GM23248 (cell line): ENCODE measurements at regions not wholly inside any gene's neighbourhood (a gene's known extent, or its start where the extent isn't known, plus 50 kb on each side); places are given as distances from the start of the nearest gene placed in this dataset. TPM values are rescaled to one million over a fixed set of nuclear protein-coding genes. Genes with fewer than 3 reads are reported as not detected.
A peak's percentile ranks its signal among the peaks of the same experiment; 100 is the strongest.

Experiments
- DNase-seq: peaks from one replicate; pipeline ENCODE4 v3.0.0-alpha.2; 2015
- H2AFZ ChIP-seq: fragments of 200-600 bp; sonication (generic); 2 replicates; pipeline ENCODE4 v1.6.1; 2016; ENCODE audit warnings: antibody characterized with exemption
- H3F3A ChIP-seq: fragments of 200-600 bp; sonication (generic); 2 replicates; pipeline ENCODE4 v1.6.1; 2016; ENCODE audit warnings: mild to moderate bottlenecking, antibody characterized with exemption, mixed run types; ENCODE audit not compliant: insufficient read depth
- H3K27ac ChIP-seq: fragments of 200-600 bp; sonication (generic); 2 replicates; pipeline ENCODE4 v1.5.1; 2016; ENCODE audit warnings: mild to moderate bottlenecking
- H3K27me3 ChIP-seq: fragments of 200-600 bp; sonication (generic); replicated peaks from 2 replicates; pipeline ENCODE4 v1.6.1; 2016; ENCODE audit warnings: mild to moderate bottlenecking; ENCODE audit not compliant: insufficient read depth
- H3K36me3 ChIP-seq: fragments of 200-600 bp; sonication (generic); 2 replicates; pipeline ENCODE4 v1.6.1; 2016; ENCODE audit warnings: low read depth, mild to moderate bottlenecking
- H3K4me1 ChIP-seq: fragments of 200-600 bp; sonication (generic); 2 replicates; pipeline ENCODE4 v1.6.1; 2016; ENCODE audit warnings: mild to moderate bottlenecking; ENCODE audit not compliant: insufficient read depth
- H3K4me2 ChIP-seq: fragments of 200-600 bp; sonication (generic); one replicate; pipeline ENCODE4 v1.6.1; 2016; ENCODE audit warnings: mild to moderate bottlenecking; ENCODE audit not compliant: unreplicated experiment
- H3K4me3 ChIP-seq: fragments of 200-600 bp; sonication (generic); 2 replicates; pipeline ENCODE4 v1.5.1; 2016; ENCODE audit warnings: mild to moderate bottlenecking
- H3K79me2 ChIP-seq: fragments of 200-600 bp; sonication (generic); 2 replicates; pipeline ENCODE4 v1.6.1; 2016; ENCODE audit warnings: mild to moderate bottlenecking; ENCODE audit not compliant: insufficient read depth
- H3K9ac ChIP-seq: fragments of 200-600 bp; sonication (generic); 2 replicates; pipeline ENCODE4 v1.6.1; 2016; ENCODE audit warnings: mild to moderate bottlenecking
- H3K9me2 ChIP-seq: fragments of 200-600 bp; sonication (generic); 2 replicates; pipeline ENCODE4 v1.6.1; 2016; ENCODE audit warnings: mixed run types, mild to moderate bottlenecking, moderate library complexity; ENCODE audit not compliant: insufficient read depth
- H3K9me3 ChIP-seq: fragments of 200-600 bp; sonication (generic); one replicate; pipeline ENCODE4 v1.6.1; 2017; ENCODE audit warnings: low read depth
- H4K20me1 ChIP-seq: fragments of 200-600 bp; sonication (generic); 2 replicates; pipeline ENCODE4 v1.6.0; 2016; ENCODE audit not compliant: insufficient read depth
- EZH2 ChIP-seq: fragments of 200-600 bp; sonication (generic); IDR thresholded peaks from 2 replicates; pipeline ENCODE4 v1.6.1; 2018; ENCODE audit warnings: antibody characterized with exemption, mild to moderate bottlenecking; ENCODE audit not compliant: insufficient read depth, poor library complexity, severe bottlenecking
- EZH2phosphoT487 ChIP-seq: fragments of 200-600 bp; sonication (generic); IDR thresholded peaks from 2 replicates; pipeline ENCODE4 v1.6.1; 2018; ENCODE audit warnings: antibody characterized with exemption, moderate library complexity, mild to moderate bottlenecking, low read depth; ENCODE audit not compliant: insufficient read depth
- WGBS, 2 experiments: methylation state at CpG; one replicate each; pipeline ENCODE4 v1.1.6; 2015 to 2017; ENCODE audit warnings: low lambda C conversion rate in 2 of 2, low coverage in 1 of 2; ENCODE audit errors: missing lambda C conversion rate in 2 of 2; 5-methylcytosine and 5-hydroxymethylcytosine counted together
- in situ Hi-C: fragments of 300-500 bp; cut with MboI; formaldehyde crosslinking; loops from 2 replicates; pipeline ENCODE4 v1.15.0; 2020
- small RNA-seq: library from RNA; depleted of rRNA; stranded (forward); fragments of <200 nt; gene quantifications from one replicate; pipeline ENCODE3, GENCODE V24; 2014; ENCODE audit warnings: low read depth, low replicate concordance

DNA sequence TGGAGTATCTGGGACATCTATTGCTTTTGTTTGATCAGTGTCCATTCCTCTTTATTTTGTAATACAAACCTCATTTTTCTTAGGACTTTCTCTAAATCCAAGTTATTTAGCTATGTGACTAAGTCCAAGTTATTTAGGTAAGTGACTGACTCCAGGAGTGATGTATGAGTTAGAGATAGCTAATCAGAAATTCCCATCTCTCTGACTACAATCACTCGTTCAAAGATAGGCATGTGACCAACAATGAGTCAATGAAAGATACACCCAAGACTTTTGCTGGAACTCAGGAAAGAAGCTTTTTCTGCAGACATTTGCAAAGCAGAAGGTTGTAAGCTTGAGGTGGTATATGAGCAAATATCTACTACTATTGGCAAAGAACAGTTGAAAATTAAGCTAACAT is 72.5 kb upstream of the KCNIP4 start:
- no peak overlapping the region for H3K4me2 ChIP-seq
- H3K4me1 ChIP-seq = peaks cover 6% of the 10 kb centered on the region
- no peaks in the 10 kb centered on the region for H3K9me3 ChIP-seq
- no peak for DNase-seq
- TF ChIP-seq EZH2phosphoT487 (no peak), EZH2 (no peak)
- no peak overlapping the region for H3K27ac ChIP-seq
- no peaks in the 10 kb centered on the region for H3K36me3 ChIP-seq
- no peaks in the 10 kb centered on the region for H3K9me2 ChIP-seq
- H3F3A ChIP-seq = no peaks in the 10 kb centered on the region
- no peak overlapping the region for H3K4me3 ChIP-seq
- H4K20me1 ChIP-seq = no peaks in the 10 kb centered on the region
- H3K79me2 ChIP-seq = no peaks in the 10 kb centered on the region
- H3K9ac ChIP-seq = no peak overlapping the region
- in situ Hi-C loops = no loop called here
- H2AFZ ChIP-seq = no peak overlapping the region
- H3K27me3 ChIP-seq = no peaks in the 10 kb centered on the region
- 21 to 26% methylated on average over 1 of the region's 1 CpG for WGBS, 2 experiments

DNA sequence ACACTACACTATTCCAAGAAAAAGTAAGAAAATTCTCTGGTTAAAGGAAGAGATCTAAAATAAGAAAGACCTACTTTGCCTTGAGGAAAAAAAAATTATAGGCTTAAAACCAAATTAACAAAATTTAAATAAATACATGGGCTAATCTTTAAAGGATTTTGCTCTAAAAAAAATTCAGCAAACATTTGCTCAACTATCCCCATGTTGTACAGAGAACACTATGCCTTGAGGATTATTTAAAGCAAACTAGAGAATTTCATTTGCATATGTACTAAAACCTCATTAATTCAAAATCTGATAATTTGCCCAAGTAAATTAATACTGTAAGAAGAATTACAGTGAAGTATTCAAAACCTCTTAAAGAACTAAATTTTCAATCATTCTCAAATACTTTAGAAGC is 71.6 kb upstream of the KCNIP4 start:
- in situ Hi-C loops = no loop called here
- no peaks in the 10 kb centered on the region for H3K36me3 ChIP-seq
- H3F3A ChIP-seq = 0 out of 2 replicates have a peak, but pooled peaks cover under 1% of the 10 kb centered on the region
- H3K9ac ChIP-seq = no peak overlapping the region
- H3K9me2 ChIP-seq = no peaks in the 10 kb centered on the region
- no peak for DNase-seq
- TF ChIP-seq EZH2phosphoT487 = no peak
- no peak for TF ChIP-seq EZH2
- H3K4me3 ChIP-seq = no peak overlapping the region
- no peaks in the 10 kb centered on the region for H3K9me3 ChIP-seq
- no peaks in the 10 kb centered on the region for H4K20me1 ChIP-seq
- no peak overlapping the region for H2AFZ ChIP-seq
- no peak overlapping the region for H3K27ac ChIP-seq
- H3K4me1 ChIP-seq = peaks cover 7% of the 10 kb centered on the region
- H3K27me3 ChIP-seq = no peaks in the 10 kb centered on the region
- H3K4me2 ChIP-seq = peak overlapping the region; percentile 21
- no peaks in the 10 kb centered on the region for H3K79me2 ChIP-seq

DNA sequence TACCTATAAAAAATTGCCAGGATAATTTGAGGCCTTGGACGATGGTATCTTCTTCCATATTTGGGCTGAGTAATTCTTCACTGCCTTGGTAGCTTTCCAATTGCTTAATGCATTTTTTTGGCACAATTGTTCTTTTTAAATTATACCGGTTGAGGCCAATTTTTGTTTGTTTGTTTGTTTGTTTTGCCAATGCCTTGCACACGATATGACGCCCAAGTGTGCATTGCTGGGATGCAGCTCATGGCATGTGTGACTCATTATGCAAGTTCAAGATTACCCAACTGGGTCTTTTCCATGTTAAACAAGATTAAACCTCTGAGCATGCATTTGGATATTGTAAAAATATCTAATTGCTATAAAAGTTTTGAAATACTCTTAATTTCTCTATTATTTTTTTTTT is 71.1 kb upstream of the KCNIP4 start:
- 37 to 42% methylated on average over 4 of the region's 4 CpGs for WGBS, 2 experiments
- Histone ChIP-seq H3K4me2 (peak overlapping the region; percentile 21), H3F3A (peaks cover 5% of the 10 kb centered on the region; the same call in 1 of the 2 replicates), H3K4me1 (peaks cover 11% of the 10 kb centered on the region), H3K9ac (no peak overlapping the region), H4K20me1 (no peaks in the 10 kb centered on the region), H3K9me2 (no peaks in the 10 kb centered on the region), H3K27me3 (no peaks in the 10 kb centered on the region), H3K9me3 (no peaks in the 10 kb centered on the region), H3K79me2 (no peaks in the 10 kb centered on the region), H3K36me3 (no peaks in the 10 kb centered on the region), H2AFZ (no peak overlapping the region), H3K4me3 (no peak overlapping the region), H3K27ac (no peak overlapping the region)
- TF ChIP-seq EZH2 = no peak
- TF ChIP-seq EZH2phosphoT487 = no peak
- in situ Hi-C loops = no loop called here
- peak; percentile 80 for DNase-seq

DNA sequence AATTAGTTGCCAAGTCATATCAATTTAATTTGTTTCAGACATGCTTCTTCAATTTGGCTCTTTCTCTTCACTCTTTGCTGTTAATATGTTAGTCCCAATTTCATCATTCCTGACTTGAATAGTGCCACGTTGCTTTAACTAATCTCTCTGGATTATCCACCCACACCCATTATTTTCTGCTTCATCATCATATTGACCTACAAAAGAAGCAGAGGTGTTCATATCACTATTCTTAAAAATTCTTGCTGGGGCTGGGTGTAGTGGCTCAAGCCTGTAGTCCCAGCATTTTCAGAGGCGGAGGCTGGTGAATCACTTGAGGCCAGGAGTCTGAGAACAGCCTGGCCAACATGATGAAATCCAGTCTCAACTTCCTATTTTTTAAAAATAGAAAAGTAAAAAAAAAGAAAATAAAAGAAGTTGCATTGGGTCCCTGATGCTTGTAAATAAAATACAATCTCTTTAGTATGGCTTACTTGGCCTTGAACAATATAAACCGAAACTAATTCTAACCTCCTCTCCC is 65.7 kb upstream of the KCNIP4 start:
- 31 to 33% methylated on average over 3 of the region's 3 CpGs for WGBS, 2 experiments
- DNase-seq = peak; percentile 78
- Histone ChIP-seq H3K4me2 (peak overlapping the region; percentile 40), H3K4me1 (peaks cover 14% of the 10 kb centered on the region), H3K79me2 (no peaks in the 10 kb centered on the region), H3F3A (peaks cover 7% of the 10 kb centered on the region; the same call in 1 of the 2 replicates), H3K9me2 (no peaks in the 10 kb centered on the region), H3K27me3 (no peaks in the 10 kb centered on the region), H2AFZ (peak overlapping the region; percentile 80), H3K9me3 (no peaks in the 10 kb centered on the region), H3K9ac (peak overlapping the region; percentile 46), H4K20me1 (no peaks in the 10 kb centered on the region), H3K36me3 (no peaks in the 10 kb centered on the region), H3K27ac (peak overlapping the region; percentile 71), H3K4me3 (no peak overlapping the region)
- in situ Hi-C loops = no loop called here
- TF ChIP-seq EZH2phosphoT487 = no peak
- TF ChIP-seq EZH2 = no peak

DNA sequence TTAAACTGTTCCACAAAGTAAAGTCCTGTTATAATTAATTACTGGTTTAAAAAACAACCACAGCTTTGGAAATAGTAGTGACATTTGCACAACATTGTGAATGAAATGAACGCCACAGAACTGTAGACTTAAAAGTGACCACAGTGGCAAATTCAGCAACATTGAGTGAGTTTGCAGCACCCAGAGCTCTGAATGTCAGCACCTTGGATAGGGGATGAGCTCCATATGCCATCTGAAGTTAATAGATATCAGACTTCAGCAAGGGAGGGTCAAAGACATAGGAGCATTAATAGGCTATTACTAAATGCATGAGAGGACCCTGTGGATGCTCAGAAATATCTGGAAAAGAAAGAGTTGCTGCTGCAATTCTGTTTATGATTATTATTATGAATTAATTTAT is 55.3 kb upstream of the KCNIP4 start:
- no peak overlapping the region for H3K4me2 ChIP-seq
- no peaks in the 10 kb centered on the region for H3K9me3 ChIP-seq
- no peak overlapping the region for H2AFZ ChIP-seq
- in situ Hi-C loops = no loop called here
- whole genome bisulfite sequencing, 2 experiments = 25 to 32% methylated on average over 1 of the region's 1 CpG
- H4K20me1 ChIP-seq = no peaks in the 10 kb centered on the region
- no peak overlapping the region for H3K27ac ChIP-seq
- TF ChIP-seq EZH2 = no peak
- no peak for TF ChIP-seq EZH2phosphoT487
- H3F3A ChIP-seq = no peaks in the 10 kb centered on the region
- H3K9ac ChIP-seq = no peak overlapping the region
- no peaks in the 10 kb centered on the region for H3K79me2 ChIP-seq
- H3K36me3 ChIP-seq = no peaks in the 10 kb centered on the region
- H3K4me3 ChIP-seq = no peak overlapping the region
- no peaks in the 10 kb centered on the region for H3K27me3 ChIP-seq
- H3K4me1 ChIP-seq = no peaks in the 10 kb centered on the region
- H3K9me2 ChIP-seq = no peaks in the 10 kb centered on the region
- DNase-seq = peak; percentile 22

Small RNA genes in the stretch of these regions (small RNA-seq; reads per million reads assigned to genes)
- gene RNU6-420P = not detected
